A673 (cell line): ENCODE measurements at regions not wholly inside any gene's neighbourhood (a gene's known extent, or its start where the extent isn't known, plus 50 kb on each side); places are given as distances from the start of the nearest gene placed in this dataset.

ENCODE experiments used
- BruUV-seq: library from RNA; stranded (reverse); fragments of 400-500 nt; replicated peaks from 2 replicates; lab custom pipeline; 2021; lab: Mats Ljungman, UMichigan
- CTCF ChIA-PET: fragments of 300-600 bp; sonication (Branson Sonifier 250); formaldehyde crosslinking; loops from one replicate; lab custom pipeline; 2022; ENCODE audit warnings: antibody characterized with exemption; lab: Charles Lee
- POLR2A ChIA-PET: fragments of 300-600 bp; sonication (Branson Sonifier 250); formaldehyde crosslinking; loops from one replicate; lab custom pipeline; 2022; ENCODE audit warnings: antibody characterized with exemption; ENCODE audit not compliant: low non-redundant PET; lab: Charles Lee
- DNase-seq: peaks from one replicate; pipeline ENCODE4 v3.0.0-alpha.2; 2015; ENCODE audit warnings: low spot score
- H3K27ac ChIP-seq: fragments of 200-600 bp; sonication (generic); 2 replicates; pipeline ENCODE4 v1.5.1; 2016; ENCODE audit warnings: mixed run types, low read depth, mild to moderate bottlenecking, mixed read lengths, antibody characterized with exemption, low read length; ENCODE audit not compliant: poor library complexity, severe bottlenecking
- H3K27me3 ChIP-seq: fragments of 200-600 bp; sonication (generic); replicated peaks from 2 replicates; pipeline ENCODE4 v1.6.1; 2017; ENCODE audit warnings: mixed run types, low read depth, mild to moderate bottlenecking, mixed read lengths, antibody characterized with exemption, low read length; ENCODE audit not compliant: insufficient read depth, poor library complexity
- H3K36me3 ChIP-seq: fragments of 200-600 bp; sonication (generic); 2 replicates; pipeline ENCODE4 v1.6.1; 2016; ENCODE audit warnings: mixed run types, mild to moderate bottlenecking, mixed read lengths, antibody characterized with exemption, low read length; ENCODE audit not compliant: insufficient read depth, poor library complexity, severe bottlenecking
- H3K4me1 ChIP-seq: fragments of 200-600 bp; sonication (generic); 2 replicates; pipeline ENCODE4 v1.6.1; 2017; ENCODE audit warnings: mixed run types, mild to moderate bottlenecking, mixed read lengths, antibody characterized with exemption, low read length; ENCODE audit not compliant: insufficient read depth, poor library complexity, severe bottlenecking
- H3K4me3 ChIP-seq: fragments of 200-600 bp; sonication (generic); 2 replicates; pipeline ENCODE4 v1.5.1; 2016; ENCODE audit warnings: low read depth, mixed run types, mild to moderate bottlenecking, mixed read lengths, low read length; ENCODE audit not compliant: poor library complexity, severe bottlenecking
- H3K9me3 ChIP-seq: fragments of 200-600 bp; sonication (generic); 2 replicates; pipeline ENCODE4 v1.6.1; 2016; ENCODE audit warnings: mixed run types, low read depth, mild to moderate bottlenecking, mixed read lengths, antibody characterized with exemption, low read length; ENCODE audit not compliant: poor library complexity, severe bottlenecking
- EZH2 ChIP-seq: fragments of 200-600 bp; sonication (generic); IDR thresholded peaks from 2 replicates; pipeline ENCODE4 v1.6.1; 2017; ENCODE audit warnings: borderline replicate concordance, low read depth, mild to moderate bottlenecking, mixed read lengths, antibody characterized with exemption, low read length; ENCODE audit not compliant: poor library complexity, severe bottlenecking
- intact Hi-C: fragments of 100-400 bp; cut with micrococcal nuclease; formaldehyde crosslinking; loops from one replicate; pipeline ENCODE4 v1.10.0; 2022; ENCODE audit not compliant: unreplicated experiment
- TF ChIP-seq, protein P1 (sequence below): fragments of 300-800, 200-600 bp; sonication (generic); conservative IDR thresholded peaks from 2 replicates; pipeline ENCODE4 v1.5.1; 2017; ENCODE audit warnings: low read depth, mild to moderate bottlenecking, antibody characterized with exemption, low read length, moderate library complexity, mixed read lengths

DNA sequence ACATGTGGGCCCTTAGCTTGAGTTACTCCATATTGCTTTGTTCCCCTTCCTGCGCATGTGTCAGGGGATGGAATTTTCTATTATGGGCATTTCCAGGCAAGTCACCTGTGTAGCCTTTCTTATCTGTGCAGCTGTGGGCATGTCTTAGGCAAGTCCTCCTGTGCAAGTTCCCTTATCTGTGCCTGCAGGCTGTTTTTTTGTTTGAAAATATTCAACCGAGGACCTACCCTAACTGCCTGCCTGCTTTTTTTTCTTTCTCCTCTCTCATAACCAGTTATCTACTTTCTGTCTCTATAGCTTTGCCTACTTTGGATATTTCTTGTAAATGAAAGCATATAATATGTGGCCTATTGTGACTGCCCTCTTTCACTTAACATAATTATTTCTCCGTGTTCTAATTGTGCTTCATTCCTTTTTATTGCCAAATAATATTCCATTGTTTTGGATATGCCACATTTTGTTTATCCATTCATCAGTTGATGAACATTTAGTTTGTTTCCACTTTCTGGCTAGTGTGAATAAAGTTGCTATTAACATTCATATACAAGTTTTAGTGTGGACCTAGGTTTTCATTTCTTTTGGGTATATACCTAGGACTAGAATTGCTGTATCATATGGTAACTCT is 83.6 kb upstream of the CADM1 start:
- no peaks in the 10 kb centered on the region for H3K36me3 ChIP-seq
- H3K4me1 ChIP-seq = no peaks in the 10 kb centered on the region
- H3K4me3 ChIP-seq = no peak overlapping the region
- ChIA-PET POLR2A (no interaction called here), CTCF (no interaction called here)
- TF ChIP-seq EZH2 = no peak
- TF ChIP-seq, protein P1, sequence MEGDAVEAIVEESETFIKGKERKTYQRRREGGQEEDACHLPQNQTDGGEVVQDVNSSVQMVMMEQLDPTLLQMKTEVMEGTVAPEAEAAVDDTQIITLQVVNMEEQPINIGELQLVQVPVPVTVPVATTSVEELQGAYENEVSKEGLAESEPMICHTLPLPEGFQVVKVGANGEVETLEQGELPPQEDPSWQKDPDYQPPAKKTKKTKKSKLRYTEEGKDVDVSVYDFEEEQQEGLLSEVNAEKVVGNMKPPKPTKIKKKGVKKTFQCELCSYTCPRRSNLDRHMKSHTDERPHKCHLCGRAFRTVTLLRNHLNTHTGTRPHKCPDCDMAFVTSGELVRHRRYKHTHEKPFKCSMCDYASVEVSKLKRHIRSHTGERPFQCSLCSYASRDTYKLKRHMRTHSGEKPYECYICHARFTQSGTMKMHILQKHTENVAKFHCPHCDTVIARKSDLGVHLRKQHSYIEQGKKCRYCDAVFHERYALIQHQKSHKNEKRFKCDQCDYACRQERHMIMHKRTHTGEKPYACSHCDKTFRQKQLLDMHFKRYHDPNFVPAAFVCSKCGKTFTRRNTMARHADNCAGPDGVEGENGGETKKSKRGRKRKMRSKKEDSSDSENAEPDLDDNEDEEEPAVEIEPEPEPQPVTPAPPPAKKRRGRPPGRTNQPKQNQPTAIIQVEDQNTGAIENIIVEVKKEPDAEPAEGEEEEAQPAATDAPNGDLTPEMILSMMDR = no peak
- no peak overlapping the region for H3K27ac ChIP-seq
- H3K27me3 ChIP-seq = no peaks in the 10 kb centered on the region
- BruUV-seq = no TSS peak
- no peak for DNase-seq
- H3K9me3 ChIP-seq = no peaks in the 10 kb centered on the region
- intact Hi-C loops = no loop called here

- Histone ChIP-seq H3K9me3 (no peaks in the 10 kb centered on the region), H3K27me3 (no peaks in the 10 kb centered on the region), H3K27ac (no peak overlapping the region), H3K4me1 (no peaks in the 10 kb centered on the region), H3K36me3 (no peaks in the 10 kb centered on the region), H3K4me3 (no peak overlapping the region)
- intact Hi-C loops = no loop called here
- no TSS peak for BruUV-seq
- ChIA-PET CTCF (no interaction called here), POLR2A (no interaction called here)
- DNase-seq = no peak
- no peak for TF ChIP-seq EZH2
- TF ChIP-seq, protein P1 = no peak
These were observed 81.3 kb upstream of the CADM1 start for GRCh38 chr11:115585361-115586024.

DNA sequence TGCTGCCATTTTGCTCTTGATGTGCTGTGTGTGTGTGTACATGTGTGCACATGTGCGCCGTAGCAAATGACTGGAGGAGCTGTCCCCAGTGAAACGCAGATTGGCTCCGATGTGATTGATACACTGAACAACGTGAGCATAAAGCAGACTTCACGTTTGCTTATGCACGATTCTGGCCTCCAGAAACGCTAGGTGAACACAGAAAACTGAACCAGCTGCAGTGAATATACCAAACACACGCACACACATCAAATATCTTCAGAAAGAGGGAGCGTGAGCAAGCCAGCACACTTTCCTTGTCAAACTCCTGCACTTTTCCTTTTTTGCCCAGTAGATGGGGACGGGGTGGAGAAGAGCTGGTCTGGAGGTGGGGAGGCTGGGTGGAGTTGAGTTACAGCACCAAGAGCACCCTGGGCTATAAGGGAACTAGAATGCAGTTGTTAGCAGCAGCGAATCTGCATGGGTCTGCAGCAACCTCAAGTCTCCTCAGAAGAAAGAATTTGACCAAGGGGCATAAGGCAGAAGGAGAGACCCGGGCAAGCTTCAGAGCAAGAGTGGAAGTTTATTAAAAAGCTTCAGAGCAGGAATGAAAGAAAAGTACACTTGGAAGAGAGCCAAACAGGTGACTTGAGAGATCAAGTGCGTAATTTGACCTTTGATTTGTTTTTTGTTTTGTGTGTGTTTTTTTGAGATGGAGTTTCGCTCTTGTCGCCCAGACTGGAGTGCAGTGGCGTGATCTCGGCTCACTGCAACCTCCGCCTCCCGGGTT is 77.8 kb upstream of the CADM1 start:
- TF ChIP-seq EZH2 = no peak
- TF ChIP-seq, protein P1 = no peak
- POLR2A ChIA-PET = no interaction called here
- Histone ChIP-seq H3K27ac (no peak overlapping the region), H3K27me3 (no peaks in the 10 kb centered on the region), H3K36me3 (no peaks in the 10 kb centered on the region), H3K9me3 (no peaks in the 10 kb centered on the region), H3K4me1 (no peaks in the 10 kb centered on the region), H3K4me3 (no peak overlapping the region)
- peak; percentile 6 for DNase-seq
- no TSS peak for BruUV-seq
- CTCF ChIA-PET = no interaction called here
- intact Hi-C loops = no loop called here
